H9 (cell line): ENCODE measurements at regions not wholly inside any gene's neighbourhood (a gene's known extent, or its start where the extent isn't known, plus 50 kb on each side); places are given as distances from the start of the nearest gene placed in this dataset.

ENCODE experiments used
- DNase-seq: peaks from one replicate; pipeline ENCODE4 v3.0.0-alpha.2; 2017
- H2AFZ ChIP-seq: one replicate; pipeline ENCODE4 v1.6.1; 2013; ENCODE audit warnings: mild to moderate bottlenecking, low read length, control low read depth, moderate library complexity
- H2AK5ac ChIP-seq: 2 replicates; pipeline ENCODE4 v1.6.1; 2013; ENCODE audit warnings: low read length, control low read depth, mixed read lengths; ENCODE audit not compliant: insufficient read length
- H2BK120ac ChIP-seq: one replicate; pipeline ENCODE4 v1.6.1; 2013; ENCODE audit warnings: low read depth, mild to moderate bottlenecking, low read length, control low read depth, inconsistent platforms; ENCODE audit not compliant: poor library complexity, severe bottlenecking
- H2BK12ac ChIP-seq: 2 replicates; pipeline ENCODE4 v1.6.1; 2013; ENCODE audit warnings: low read length, control low read depth, mixed read lengths, low read depth; ENCODE audit not compliant: insufficient read length
- H2BK15ac ChIP-seq: 2 replicates; pipeline ENCODE4 v1.6.1; 2013; ENCODE audit warnings: low read depth, low read length, control low read depth
- H2BK20ac ChIP-seq: one replicate; pipeline ENCODE4 v1.6.1; 2013; ENCODE audit warnings: low read depth, mild to moderate bottlenecking, low read length, control low read depth, inconsistent platforms; ENCODE audit not compliant: poor library complexity, severe bottlenecking
- H2BK5ac ChIP-seq: 2 replicates; pipeline ENCODE4 v1.6.1; 2013; ENCODE audit warnings: low read length, control low read depth, mixed read lengths; ENCODE audit not compliant: insufficient read length
- H3K14ac ChIP-seq: 2 replicates; pipeline ENCODE4 v1.6.1; 2013; ENCODE audit warnings: low read length, control low read depth; ENCODE audit not compliant: insufficient read depth
- H3K18ac ChIP-seq: 2 replicates; pipeline ENCODE4 v1.6.1; 2013; ENCODE audit warnings: low read depth, mild to moderate bottlenecking, mixed read lengths, low read length, control low read depth; ENCODE audit not compliant: insufficient read length
- H3K23ac ChIP-seq: 2 replicates; pipeline ENCODE4 v1.6.1; 2013; ENCODE audit warnings: low read length, control low read depth, mixed read lengths, low read depth; ENCODE audit not compliant: insufficient read length
- H3K23me2 ChIP-seq: 2 replicates; pipeline ENCODE4 v1.6.1; 2013; ENCODE audit warnings: low read depth, mild to moderate bottlenecking, mixed read lengths, low read length, control low read depth; ENCODE audit not compliant: insufficient read length, poor library complexity, severe bottlenecking
- H3K27ac ChIP-seq: 2 replicates; pipeline ENCODE4 v1.5.1; 2013; ENCODE audit warnings: low read length, control low read depth, mixed read lengths, low read depth; ENCODE audit not compliant: insufficient read length
- H3K27me3 ChIP-seq: 2 replicates; pipeline ENCODE4 v1.6.1; 2013; ENCODE audit warnings: low read length, control low read depth, inconsistent platforms; ENCODE audit not compliant: insufficient read depth
- H3K4ac ChIP-seq: 2 replicates; pipeline ENCODE4 v1.6.1; 2013; ENCODE audit warnings: low read depth, mild to moderate bottlenecking, control low read depth, inconsistent platforms, low read length, moderate library complexity
- H3K4me1 ChIP-seq: 2 replicates; pipeline ENCODE4 v1.6.1; 2013; ENCODE audit warnings: low read length, control low read depth, inconsistent platforms; ENCODE audit not compliant: insufficient read depth
- H3K4me2 ChIP-seq: 2 replicates; pipeline ENCODE4 v1.6.1; 2013; ENCODE audit warnings: low read length, control low read depth, mixed read lengths; ENCODE audit not compliant: insufficient read length, insufficient read depth
- H3K56ac ChIP-seq: 2 replicates; pipeline ENCODE4 v1.6.1; 2013; ENCODE audit warnings: low read depth, mild to moderate bottlenecking, mixed read lengths, low read length, control low read depth; ENCODE audit not compliant: insufficient read length
- H3K79me1 ChIP-seq: 2 replicates; pipeline ENCODE4 v1.6.1; 2013; ENCODE audit warnings: low read depth, mild to moderate bottlenecking, moderate library complexity, low read length, control low read depth, inconsistent platforms; ENCODE audit not compliant: insufficient read depth, poor library complexity, severe bottlenecking
- H3K79me2 ChIP-seq: 2 replicates; pipeline ENCODE4 v1.6.1; 2013; ENCODE audit warnings: low read length, control low read depth, inconsistent platforms; ENCODE audit not compliant: insufficient read depth
- H3K9ac ChIP-seq: 2 replicates; pipeline ENCODE4 v1.6.1; 2013; ENCODE audit warnings: low read length, control low read depth, mixed read lengths; ENCODE audit not compliant: insufficient read length; ENCODE audit errors: extremely low read depth
- H3K9me3 ChIP-seq: one replicate; pipeline ENCODE4 v1.6.1; 2013; ENCODE audit warnings: low read depth, low read length, inconsistent platforms; ENCODE audit not compliant: control insufficient read depth
- H3T11ph ChIP-seq: one replicate; pipeline ENCODE4 v1.6.1; 2013; ENCODE audit warnings: mild to moderate bottlenecking, low read length, control low read depth, inconsistent platforms
- H4K20me1 ChIP-seq: one replicate; pipeline ENCODE4 v1.6.1; 2013; ENCODE audit not compliant: control insufficient read depth, insufficient read length, insufficient read depth
- H4K5ac ChIP-seq: 2 replicates; pipeline ENCODE4 v1.6.1; 2013; ENCODE audit warnings: low read depth, mild to moderate bottlenecking, mixed read lengths, low read length, control low read depth; ENCODE audit not compliant: insufficient read length
- H4K8ac ChIP-seq: replicated peaks from 2 replicates; pipeline ENCODE4 v1.6.1; 2013; ENCODE audit warnings: low read length, control low read depth, mixed read lengths, low read depth; ENCODE audit not compliant: insufficient read length
- H4K91ac ChIP-seq: 2 replicates; pipeline ENCODE4 v1.6.1; 2013; ENCODE audit warnings: low read depth, mild to moderate bottlenecking, moderate library complexity, mixed read lengths, low read length, control low read depth; ENCODE audit not compliant: insufficient read length
- H3K27ac Mint-ChIP-seq, 3 experiments: 2 replicates in 2 of 3; 3 replicates in 1 of 3; pipeline ENCODE4 v1.8.0; 2020 to 2021; ENCODE audit warnings: mixed read lengths in 3 of 3, mild to moderate bottlenecking in 1 of 3, moderate library complexity in 1 of 3
- H3K27me3 Mint-ChIP-seq: 2 replicates; pipeline ENCODE4 v1.8.0; 2021; ENCODE audit warnings: low read depth, mild to moderate bottlenecking, moderate library complexity, mixed read lengths
- H3K36me3 Mint-ChIP-seq, 3 experiments: 2 replicates in 2 of 3; 3 replicates in 1 of 3; pipeline ENCODE4 v1.8.0; 2020 to 2021; ENCODE audit warnings: low read depth in 3 of 3, mixed read lengths in 3 of 3; ENCODE audit not compliant: insufficient read depth in 1 of 3
- H3K4me1 Mint-ChIP-seq, 2 experiments: 2 replicates each; pipeline ENCODE4 v1.8.0; 2020; ENCODE audit warnings: mixed read lengths in 2 of 2
- H3K4me3 Mint-ChIP-seq, 2 experiments: 2 replicates in 1 of 2; 3 replicates in 1 of 2; pipeline ENCODE4 v1.8.0; 2020 to 2021; ENCODE audit warnings: mild to moderate bottlenecking in 2 of 2, mixed read lengths in 2 of 2, moderate library complexity in 1 of 2
- H3K9me3 Mint-ChIP-seq, 2 experiments: 2 replicates in 1 of 2; 3 replicates in 1 of 2; pipeline ENCODE4 v1.8.0; 2020; ENCODE audit warnings: mild to moderate bottlenecking in 2 of 2, mixed read lengths in 2 of 2, moderate library complexity in 1 of 2
- WGBS: extraction: QIAGEN DNeasy Blood & Tissue Kit; methylation state at CpG from one replicate; pipeline ENCODE4 v1.1.7; 2013; ENCODE audit warnings: missing lambda C conversion rate, low lambda C conversion rate, mixed read lengths; ENCODE audit not compliant: insufficient read length; ENCODE audit errors: extremely low coverage; 5-methylcytosine and 5-hydroxymethylcytosine counted together
- TF ChIP-seq, protein P1 (sequence below): fragments of 200-600 bp; sonication (generic); conservative IDR thresholded peaks from 3 replicates; pipeline ENCODE4 v1.8.0; 2021; ENCODE audit warnings: antibody characterized with exemption, mild to moderate bottlenecking

DNA sequence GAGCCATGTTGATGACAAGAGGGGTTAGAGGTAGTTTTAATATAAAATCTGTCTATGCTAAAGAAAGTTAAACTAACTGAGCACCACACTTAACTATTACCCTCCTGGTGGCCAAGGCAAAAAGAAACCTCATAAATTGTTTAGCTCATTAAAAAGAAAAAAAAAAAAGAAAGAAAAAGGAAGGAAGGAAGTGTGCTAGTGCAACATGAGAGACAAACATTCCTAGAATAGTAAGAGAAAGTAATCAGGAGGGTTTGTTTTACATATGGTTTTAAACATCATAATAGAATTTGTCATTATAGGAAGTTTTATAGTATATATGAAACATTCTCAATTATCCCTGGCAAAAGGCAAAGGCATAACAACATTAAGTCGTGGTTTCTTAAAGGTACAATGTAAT, 152.3 kb downstream of the SNX18 start:
- Histone ChIP-seq H2BK12ac (no peak overlapping the region), H3K23me2 (no peaks in the 10 kb centered on the region), H3K56ac (no peak overlapping the region), H3K9me3 (no peaks in the 10 kb centered on the region), H3K27me3 (no peaks in the 10 kb centered on the region), H2BK20ac (no peak overlapping the region), H2AK5ac (no peak overlapping the region), H3K18ac (no peak overlapping the region), H3K4ac (no peak overlapping the region), H4K20me1 (no peaks in the 10 kb centered on the region), H3K27ac (no peak overlapping the region), H2AFZ (no peak overlapping the region), H4K8ac (no peak overlapping the region), H2BK5ac (no peak overlapping the region), H3K14ac (no peak overlapping the region), H2BK120ac (no peak overlapping the region), H3K23ac (no peak overlapping the region), H4K91ac (no peak overlapping the region), H3K4me1 (no peaks in the 10 kb centered on the region), H4K5ac (no peak overlapping the region), H3K79me2 (no peaks in the 10 kb centered on the region), H3T11ph (no peak overlapping the region), H2BK15ac (no peak overlapping the region), H3K9ac (no peak overlapping the region), H3K79me1 (no peaks in the 10 kb centered on the region), H3K4me2 (no peak overlapping the region)
- H3K36me3 Mint-ChIP-seq, result peaks cover 5 to 11% (median 7%) of the 10 kb centered on the region in 3 experiments; a peak in 6 of 7 replicates
- H3K4me1 Mint-ChIP-seq, result no peaks in the 10 kb centered on the region
- TF ChIP-seq, protein P1, sequence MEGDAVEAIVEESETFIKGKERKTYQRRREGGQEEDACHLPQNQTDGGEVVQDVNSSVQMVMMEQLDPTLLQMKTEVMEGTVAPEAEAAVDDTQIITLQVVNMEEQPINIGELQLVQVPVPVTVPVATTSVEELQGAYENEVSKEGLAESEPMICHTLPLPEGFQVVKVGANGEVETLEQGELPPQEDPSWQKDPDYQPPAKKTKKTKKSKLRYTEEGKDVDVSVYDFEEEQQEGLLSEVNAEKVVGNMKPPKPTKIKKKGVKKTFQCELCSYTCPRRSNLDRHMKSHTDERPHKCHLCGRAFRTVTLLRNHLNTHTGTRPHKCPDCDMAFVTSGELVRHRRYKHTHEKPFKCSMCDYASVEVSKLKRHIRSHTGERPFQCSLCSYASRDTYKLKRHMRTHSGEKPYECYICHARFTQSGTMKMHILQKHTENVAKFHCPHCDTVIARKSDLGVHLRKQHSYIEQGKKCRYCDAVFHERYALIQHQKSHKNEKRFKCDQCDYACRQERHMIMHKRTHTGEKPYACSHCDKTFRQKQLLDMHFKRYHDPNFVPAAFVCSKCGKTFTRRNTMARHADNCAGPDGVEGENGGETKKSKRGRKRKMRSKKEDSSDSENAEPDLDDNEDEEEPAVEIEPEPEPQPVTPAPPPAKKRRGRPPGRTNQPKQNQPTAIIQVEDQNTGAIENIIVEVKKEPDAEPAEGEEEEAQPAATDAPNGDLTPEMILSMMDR, result no peak
- no peak for DNase-seq
- no peak overlapping the region for H3K4me3 Mint-ChIP-seq
- H3K27ac Mint-ChIP-seq, result no peak overlapping the region
- peaks cover 16 to 29% of the 10 kb centered on the region in 2 experiments for H3K9me3 Mint-ChIP-seq
- WGBS, result no CpG with 5 or more reads among the region's 1 CpG
- no peaks in the 10 kb centered on the region for H3K27me3 Mint-ChIP-seq
